ENCODE measurements at regions not wholly inside any gene's neighbourhood (a gene's known extent, or its start where the extent isn't known, plus 50 kb on each side); places are given as distances from the start of the nearest gene placed in this dataset.
A peak's percentile ranks its signal among the peaks of the same experiment; 100 is the strongest.

GRCh38 chr14:65252482-65253255 lies 150.4 kb upstream of the MAX start:
- DNase-seq, result no peak

GRCh38 chr14:65255029-65255545 lies 152.8 kb upstream of the MAX start:
- DNase-seq, result no peak

GRCh38 chr14:65255583-65256461 lies 153.5 kb upstream of the MAX start:
- DNase-seq, result peak; percentile 89

GRCh38 chr14:65256714-65257113 lies 154.4 kb upstream of the MAX start:
- DNase-seq, result no peak

- no peak for DNase-seq
Measured at GRCh38 chr14:65257425-65257824, 155.1 kb upstream of the FUT8 start.

DNA sequence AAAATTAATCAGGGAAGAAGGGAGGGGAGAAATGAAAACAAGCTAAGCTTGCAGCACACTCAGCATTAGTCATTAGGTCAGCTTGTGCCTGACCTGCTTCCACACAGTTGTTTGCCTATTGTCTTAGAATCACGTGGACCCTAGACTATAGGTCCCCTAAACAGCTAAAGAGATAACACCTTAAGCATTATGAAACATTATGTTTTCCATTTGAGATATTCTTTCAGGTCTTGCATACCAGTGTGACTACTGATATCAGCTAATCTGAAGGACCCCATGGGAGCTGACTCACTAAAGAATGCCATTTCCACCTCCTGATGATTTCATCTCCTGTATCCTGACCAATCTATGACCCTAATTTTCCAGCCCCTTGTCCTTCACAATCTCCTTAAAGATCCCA lies 154.1 kb upstream of the FUT8 start:
- DNase-seq, result no peak

GRCh38 chr14:65259000-65259399 lies 153.5 kb upstream of the FUT8 start:
- no peak for DNase-seq

GRCh38 chr14:65260786-65261185 lies 151.7 kb upstream of the FUT8 start:
- DNase-seq, result no peak

GRCh38 chr14:65261425-65261920 lies 151.1 kb upstream of the FUT8 start:
- no peak for DNase-seq

DNA sequence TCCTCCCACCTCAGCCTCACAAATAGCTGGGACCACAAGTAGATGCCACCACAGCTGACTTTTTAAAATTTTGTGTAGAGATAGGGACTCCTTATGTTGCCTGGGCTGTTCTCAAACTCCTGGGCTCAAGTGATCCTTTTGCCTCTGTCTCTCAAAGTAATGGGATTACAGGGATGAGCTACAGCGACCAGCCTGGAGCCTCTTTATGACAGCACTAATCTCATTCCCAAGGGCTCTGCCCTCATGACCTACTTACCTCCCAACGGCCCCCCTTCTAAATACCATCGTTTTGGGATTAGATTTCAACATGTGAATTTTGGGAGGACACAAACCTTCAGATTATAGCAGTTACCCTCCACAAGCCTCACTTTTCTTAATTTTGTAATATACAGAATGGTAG lies 150.6 kb upstream of the FUT8 start:
- no peak for DNase-seq

DNA sequence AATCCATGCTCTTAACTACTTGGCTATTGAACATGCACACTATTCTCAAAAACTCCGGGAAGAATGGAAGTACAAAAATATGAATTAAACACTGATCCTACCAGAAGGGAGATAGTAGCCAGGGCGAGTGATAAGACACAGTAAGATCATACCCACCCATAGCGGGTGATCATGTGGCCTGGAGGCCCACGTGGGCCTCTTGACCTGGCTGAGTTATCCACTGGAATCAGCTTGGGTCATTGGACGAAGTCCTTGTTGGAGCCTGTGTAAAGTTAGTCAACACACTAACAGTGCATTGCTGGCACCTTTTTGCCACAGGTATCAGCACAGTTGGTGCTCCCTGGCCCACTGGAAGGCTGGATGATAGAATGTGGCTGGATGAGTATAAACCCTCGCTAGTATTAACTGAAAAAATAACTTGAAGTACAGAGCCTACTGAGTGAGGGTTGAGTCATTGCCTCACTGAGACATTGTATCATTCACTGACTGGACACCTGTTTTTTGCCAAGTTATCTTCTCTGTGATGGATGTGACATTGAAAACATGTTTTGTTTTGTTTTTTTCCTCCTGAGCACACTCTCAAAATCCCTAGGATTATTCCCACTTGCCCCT lies 149.2 kb upstream of the FUT8 start:
- no peak for DNase-seq

DNA sequence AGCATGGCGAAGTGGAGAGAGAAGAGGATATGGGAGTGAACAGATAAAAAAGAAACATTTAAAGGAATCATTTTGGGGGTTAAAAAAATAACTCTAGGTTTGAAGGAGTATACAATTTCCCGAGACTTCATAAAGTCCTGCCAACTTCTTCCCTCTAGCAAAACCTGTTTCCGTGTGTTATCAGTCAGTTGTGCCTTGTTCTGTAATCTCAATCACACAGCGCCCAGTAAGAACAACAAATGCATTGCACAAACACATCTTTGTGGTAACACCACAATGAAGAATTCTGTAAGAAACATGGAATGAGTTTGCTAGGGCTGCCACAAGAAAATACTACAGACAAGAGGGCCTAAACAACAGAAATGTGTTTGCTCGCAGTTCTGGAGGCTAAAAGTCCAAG lies 144.7 kb upstream of the FUT8 start:
- no peak for DNase-seq

GRCh38 chr14:65268594-65268993 lies 143.9 kb upstream of the FUT8 start:
- DNase-seq, result no peak

- DNase-seq, result no peak
Measured at GRCh38 chr14:65269732-65270131, 142.8 kb upstream of the FUT8 start.

- DNase-seq, result no peak
Measured at GRCh38 chr14:65277027-65277426, 135.5 kb upstream of the FUT8 start.

DNA sequence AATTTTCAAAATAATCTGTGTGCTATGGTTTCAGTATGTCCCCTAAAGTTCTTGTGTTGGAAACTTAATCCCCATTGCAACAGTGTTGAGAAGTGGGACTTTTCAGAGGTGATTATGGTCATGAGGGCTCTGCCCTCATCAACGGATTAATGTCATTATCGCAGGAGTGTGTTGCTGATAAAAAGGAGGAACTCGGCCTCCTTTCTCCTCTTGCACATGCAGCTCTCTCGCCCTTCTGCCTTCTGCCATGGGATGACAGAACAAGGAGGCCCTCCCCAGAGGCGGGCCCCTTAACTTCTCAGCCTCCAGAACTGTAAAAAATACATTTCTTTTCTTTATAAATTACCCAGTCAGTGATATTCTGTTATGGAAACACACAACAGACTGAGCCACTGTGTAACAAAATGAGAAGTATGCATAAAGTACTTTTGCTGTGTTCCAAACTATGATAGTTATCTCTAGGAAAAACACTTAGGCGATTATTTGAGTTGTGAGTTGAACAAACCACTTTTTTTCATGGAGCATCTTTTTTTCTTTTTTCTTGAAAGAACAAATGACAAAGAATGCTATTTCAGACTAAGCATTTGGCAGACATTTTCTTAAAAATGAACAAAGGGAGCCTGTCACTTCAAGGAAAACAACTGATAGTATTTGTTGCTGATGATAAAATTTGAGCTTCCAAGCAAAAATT lies 134.8 kb upstream of the FUT8 start:
- DNase-seq, result no peak

GRCh38 chr14:65278589-65278988 lies 133.9 kb upstream of the FUT8 start:
- no peak for DNase-seq

DNA sequence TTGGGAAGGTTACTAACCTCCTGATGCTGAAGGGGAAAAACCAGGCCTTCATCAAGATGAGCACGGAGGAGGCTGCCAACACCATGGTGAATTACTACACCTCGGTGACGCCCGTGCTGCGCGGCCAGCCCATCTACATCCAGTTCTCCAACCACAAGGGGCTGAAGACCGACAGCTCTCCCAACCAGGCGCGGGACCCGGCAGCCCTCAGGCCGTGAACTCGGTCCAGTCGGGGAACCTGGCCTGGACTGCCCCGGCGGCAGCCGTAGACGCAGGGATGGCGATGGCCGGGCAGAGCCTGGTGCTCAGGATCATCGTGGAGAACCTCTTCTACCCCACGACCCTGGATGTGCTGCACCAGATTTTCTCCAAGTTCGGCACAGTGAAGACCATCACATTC lies 133.0 kb upstream of the FUT8 start:
- no peak for DNase-seq

- no peak for DNase-seq
Measured at GRCh38 chr14:65279958-65280357, 132.6 kb upstream of the FUT8 start.

DNA sequence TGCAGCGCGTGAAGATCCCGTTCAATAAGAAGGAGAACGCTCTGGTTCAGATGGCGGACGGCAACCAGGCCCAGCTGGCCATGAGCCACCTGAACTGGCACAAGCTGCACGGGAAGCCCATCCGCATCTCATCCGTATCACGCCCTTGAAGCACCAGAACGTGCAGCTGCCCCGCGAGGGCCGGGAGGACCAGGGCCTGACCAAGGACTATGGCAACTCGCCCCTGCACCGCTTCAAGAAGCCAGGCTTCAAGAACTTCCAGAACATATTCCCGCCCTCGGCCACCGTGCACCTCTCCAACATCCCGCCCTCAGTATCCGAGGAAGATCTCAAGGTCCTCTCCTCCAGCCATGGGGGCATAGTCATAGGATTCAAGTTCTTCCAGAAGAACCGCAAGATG lies 131.9 kb upstream of the FUT8 start:
- DNase-seq, result no peak

GRCh38 chr14:65281991-65282895 lies 130.3 kb upstream of the FUT8 start:
- no peak for DNase-seq

DNA sequence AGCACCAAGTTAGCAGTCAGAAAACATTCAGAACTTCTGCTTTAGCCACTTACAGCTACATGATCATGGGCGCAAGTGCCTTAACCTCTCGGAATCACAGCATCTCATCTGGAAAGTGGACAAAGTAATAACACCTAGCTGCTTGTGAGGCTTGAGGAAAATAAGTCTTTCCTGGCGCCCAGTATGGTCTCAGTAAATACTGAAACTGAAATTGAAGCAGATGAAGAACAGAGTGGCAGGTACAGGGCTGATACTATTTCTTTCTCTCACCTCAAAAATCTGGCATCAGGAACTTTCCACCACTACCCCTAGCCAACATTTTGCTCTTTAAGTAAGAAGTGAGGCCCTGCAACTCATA lies 129.7 kb upstream of the FUT8 start:
- DNase-seq, result no peak

Data from DMS79 (cell line).